A172 (cell line): ENCODE measurements at regions not wholly inside any gene's neighbourhood (a gene's known extent, or its start where the extent isn't known, plus 50 kb on each side); places are given as distances from the start of the nearest gene placed in this dataset.
"Not testable (repeated sequence)": the region's sequence is repeated elsewhere in the genome, so short reads cannot be mapped to it uniquely, and the experiment has no call there.

Experiments used
- DNase-seq: peaks from one replicate; pipeline ENCODE4 v3.0.0-alpha.2; 2015; ENCODE audit warnings: low spot score

GRCh38 chr9:31153250-31153840 is 1231.1 kb upstream of the ACO1 start:
- peak; percentile 13 for DNase-seq

DNA sequence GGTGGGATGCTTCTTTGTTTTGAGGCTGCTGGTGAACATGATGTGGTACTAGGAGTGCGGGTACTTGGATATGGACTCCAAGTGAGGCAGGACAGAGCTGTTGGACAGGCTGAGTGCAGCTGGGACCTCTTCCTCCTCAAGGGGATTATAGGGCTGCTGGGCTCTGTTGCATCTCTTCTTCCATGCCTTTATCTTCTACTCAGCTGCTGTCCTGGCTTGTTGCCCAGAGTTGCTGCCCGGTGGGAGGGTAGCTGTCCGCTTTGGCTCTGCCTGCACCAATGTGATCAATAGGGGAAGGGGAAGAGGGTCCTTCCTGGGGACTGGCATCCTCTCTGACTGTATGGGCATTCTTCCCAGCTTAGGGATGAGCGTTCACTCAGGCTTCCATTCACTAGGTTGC is 1217.9 kb upstream of the ACO1 start:
- no peak for DNase-seq

GRCh38 chr9:31168161-31168560 is 1216.3 kb upstream of the ACO1 start:
- no peak for DNase-seq

DNA sequence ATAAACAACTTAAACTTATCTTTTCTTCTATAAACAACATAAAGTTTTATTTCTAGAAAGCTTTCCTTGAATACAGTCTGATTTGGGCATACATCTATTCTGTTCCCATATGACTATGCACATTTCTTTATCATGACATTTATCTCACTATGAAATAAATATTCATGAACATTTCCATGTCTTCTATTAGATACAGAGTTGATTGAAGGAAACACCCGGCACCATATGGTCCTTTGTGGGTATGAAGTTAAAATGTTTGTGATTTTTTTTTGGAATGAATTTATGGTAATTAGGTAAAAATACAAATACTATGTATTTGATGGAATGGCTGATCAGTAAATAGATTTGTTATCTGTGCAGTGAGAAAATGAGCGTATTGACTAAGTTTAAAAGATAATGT is 1209.8 kb upstream of the ACO1 start:
- DNase-seq = no peak

- DNase-seq = no peak
Observed at GRCh38 chr9:31183866-31184265, 1200.6 kb upstream of the ACO1 start.

GRCh38 chr9:31185831-31186230 is 1198.6 kb upstream of the ACO1 start:
- DNase-seq = peak; percentile 1

GRCh38 chr9:31188496-31188895 is 1195.9 kb upstream of the ACO1 start:
- no peak for DNase-seq

DNA sequence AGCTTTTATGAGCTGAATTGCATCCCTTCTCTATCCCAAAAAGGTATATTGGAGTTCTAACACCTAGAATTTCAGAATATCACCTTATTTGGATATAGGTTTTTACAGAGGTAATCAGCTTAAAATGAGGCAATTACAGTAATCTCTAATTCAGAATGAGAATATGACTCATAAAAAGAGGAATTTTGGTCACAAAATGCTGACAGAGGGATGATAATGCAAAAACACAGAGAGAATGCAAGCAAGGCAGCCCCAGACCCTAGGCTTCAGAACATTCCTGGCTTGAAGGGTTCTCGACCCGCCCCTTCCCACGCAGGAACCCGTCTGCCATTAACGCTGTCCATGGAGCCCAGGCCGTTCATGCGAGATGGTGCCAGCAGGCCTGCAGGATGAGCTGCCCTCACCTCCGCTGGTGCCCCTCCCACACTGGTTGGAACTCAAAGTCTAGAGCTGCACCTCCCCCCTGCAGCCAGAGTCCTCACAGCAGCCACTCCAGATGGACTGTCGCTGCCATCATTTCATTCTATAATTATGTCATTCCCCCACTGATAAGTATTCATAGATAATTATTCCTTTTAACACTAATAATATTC is 1173.4 kb upstream of the ACO1 start:
- DNase-seq = peak; percentile 8

DNA sequence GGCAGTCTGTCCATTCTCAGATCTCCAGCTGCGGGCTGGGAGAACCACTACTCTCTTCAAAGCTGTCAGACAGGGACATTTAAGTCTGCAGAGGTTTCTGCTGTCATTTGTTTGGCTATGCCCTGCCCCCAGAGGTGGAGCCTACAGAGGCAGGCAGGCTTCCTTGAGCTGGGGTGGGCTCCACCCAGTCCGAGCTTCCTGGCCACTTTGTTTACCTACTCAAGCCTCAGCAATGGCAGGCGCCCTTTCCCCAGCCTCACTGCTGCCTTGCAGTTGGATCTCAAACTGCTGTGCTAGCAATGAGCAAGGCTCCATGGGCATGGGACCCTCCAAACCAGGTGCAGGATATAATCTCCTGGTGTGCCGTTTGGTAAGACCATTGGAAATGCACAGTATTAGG is 1154.5 kb upstream of the ACO1 start:
- DNase-seq = not testable (repeated sequence)

DNA sequence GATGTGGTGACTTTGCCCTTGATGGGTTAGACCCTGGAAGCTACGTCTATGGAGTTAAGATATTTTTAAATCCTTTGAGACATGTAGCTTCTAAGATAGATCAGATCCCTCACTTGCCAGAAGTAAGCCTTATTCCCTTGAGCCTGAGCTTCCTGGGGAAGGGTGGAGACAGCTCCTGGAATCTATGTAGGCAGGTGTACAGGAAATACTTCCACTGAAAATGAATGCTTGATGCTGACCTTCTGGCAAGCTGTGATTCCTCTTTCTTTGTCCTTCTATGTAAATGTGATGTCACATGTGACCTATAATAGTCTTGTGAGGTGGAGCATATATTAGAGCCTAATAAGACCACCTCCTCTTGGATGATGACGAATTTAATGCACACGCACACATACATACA is 1152.0 kb upstream of the ACO1 start:
- DNase-seq = no peak

GRCh38 chr9:31236344-31236743 is 1148.1 kb upstream of the ACO1 start:
- DNase-seq = no peak

GRCh38 chr9:31243386-31243785 is 1141.1 kb upstream of the ACO1 start:
- DNase-seq = no peak

GRCh38 chr9:31248156-31248555 is 1136.3 kb upstream of the ACO1 start:
- DNase-seq = no peak

DNA sequence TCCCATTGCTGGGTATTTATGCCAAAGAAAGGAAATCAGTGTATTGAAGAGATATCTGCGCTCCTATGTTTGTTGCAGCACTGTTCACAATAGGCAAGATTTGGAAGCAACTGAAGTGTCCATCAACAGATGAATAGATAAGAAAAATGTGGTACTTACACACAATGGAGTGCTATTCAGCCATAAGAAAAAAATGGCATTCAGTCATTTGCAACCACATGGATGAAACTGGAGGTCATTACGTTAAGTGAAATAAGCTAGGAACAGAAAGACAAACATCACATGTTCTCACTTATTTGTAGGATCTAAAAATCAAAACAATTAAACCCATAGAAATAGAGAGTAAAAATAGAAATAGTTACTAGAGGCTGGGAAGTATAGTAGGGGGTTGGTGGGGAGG is 1133.1 kb upstream of the ACO1 start:
- DNase-seq = no peak

DNA sequence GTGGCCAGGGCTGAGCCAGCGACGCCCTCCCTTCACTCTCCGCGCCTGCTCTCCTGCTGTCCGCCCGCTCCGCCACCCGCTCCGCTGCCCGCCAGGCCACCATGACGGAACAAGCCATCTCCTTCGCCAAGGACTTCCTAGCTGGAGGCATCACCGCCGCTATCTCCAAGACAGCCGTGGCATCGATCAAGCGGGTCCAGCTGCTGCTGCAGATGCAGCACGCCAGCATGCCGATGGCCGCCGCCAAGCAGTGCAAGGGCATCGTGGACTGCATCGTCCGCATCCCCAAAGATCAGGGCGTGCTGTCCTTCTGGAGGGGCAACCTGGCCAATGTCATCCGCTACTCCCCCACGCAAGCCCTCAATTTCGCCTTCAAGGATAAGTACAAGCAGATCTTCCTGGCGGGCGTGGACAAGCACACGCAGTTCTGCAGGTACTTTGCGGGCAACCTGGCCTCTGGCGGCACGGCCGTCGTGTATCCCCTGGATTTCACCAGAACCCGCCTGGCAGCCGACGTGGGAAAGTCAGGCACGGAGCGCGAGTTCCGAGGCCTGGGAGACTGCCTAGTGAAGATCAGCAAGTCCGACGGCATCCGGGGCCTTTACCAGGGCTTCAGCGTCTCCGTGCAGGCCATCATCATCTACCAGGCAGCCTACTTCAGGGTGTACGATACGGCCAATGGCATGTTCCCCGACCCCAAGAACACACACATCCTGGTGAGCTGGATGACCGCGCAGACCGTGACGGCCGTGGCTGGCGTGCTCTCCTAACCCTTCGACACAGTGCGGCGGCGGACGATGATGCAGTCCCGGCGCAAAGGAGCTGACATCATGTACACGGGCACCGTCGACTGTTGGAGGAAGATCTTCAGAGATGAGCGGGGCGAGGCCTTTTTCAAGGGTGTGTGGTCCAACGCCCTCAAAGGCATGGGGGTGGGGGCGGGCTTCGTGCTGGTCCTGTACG is 1130.4 kb upstream of the ACO1 start:
- no peak for DNase-seq

DNA sequence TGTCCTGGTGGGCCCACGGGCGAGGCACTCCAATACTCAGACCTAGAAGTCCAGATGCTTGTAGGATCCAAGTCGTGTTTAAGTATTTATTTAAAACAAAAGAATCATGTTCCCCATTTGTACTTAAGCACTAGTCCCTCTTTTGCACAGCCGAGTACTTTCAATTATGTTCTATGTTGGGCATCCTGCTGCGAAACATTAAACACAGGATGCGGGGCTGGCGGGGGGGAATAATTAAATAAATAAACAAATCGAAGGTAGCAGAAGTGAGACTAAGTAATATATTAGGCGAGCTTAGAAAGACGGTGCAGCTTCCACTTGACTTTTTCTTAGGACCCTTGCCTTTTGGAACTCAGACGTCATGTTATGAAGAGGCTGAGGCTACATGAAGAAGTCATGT is 1129.2 kb upstream of the ACO1 start:
- no peak for DNase-seq

- DNase-seq = no peak
Observed at GRCh38 chr9:31259824-31260223, 1124.6 kb upstream of the ACO1 start.

GRCh38 chr9:31272456-31273295 is 1111.8 kb upstream of the ACO1 start:
- DNase-seq = peak; percentile 66

GRCh38 chr9:31275419-31275818 is 1109.0 kb upstream of the ACO1 start:
- no peak for DNase-seq

GRCh38 chr9:31290731-31291130 is 1093.7 kb upstream of the ACO1 start:
- DNase-seq = no peak

DNA sequence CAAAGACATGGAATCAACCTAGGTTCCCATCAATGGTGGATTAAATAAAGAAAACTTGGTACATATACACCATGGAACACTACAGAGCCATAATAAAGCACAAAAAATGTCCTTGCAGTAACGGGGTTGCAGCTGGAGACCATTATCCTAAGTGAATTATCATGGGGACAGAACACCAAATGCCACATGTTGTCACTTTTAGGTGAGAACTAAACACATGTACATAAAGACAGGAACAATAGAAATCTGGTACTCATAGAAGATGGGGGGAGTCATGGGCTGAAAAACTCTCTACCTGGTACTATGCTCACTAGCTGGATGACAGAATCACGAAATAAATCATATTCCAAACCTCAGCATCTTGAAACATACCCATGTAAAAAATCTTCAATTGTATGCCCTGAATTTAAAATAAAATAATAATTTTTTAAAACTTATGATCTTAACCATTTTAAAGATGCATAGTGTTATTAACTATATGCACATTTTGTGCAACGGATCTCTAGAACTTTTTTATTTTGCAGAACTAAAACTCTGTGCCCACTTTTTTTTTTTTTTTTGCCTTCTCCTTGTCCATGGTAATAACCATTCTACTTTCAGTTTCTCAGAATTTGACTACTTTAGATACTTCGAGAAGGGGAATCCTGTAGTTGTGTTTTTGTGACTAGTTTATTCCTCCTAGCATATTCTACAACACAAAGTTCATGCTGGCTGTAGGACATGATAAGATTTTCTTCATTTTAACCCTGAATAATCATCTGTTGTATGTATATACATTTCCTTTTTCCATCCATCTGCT is 1081.6 kb upstream of the ACO1 start:
- DNase-seq = no peak
